SU-DHL-6 (cell line): ENCODE measurements at regions not wholly inside any gene's neighbourhood (a gene's known extent, or its start where the extent isn't known, plus 50 kb on each side); places are given as distances from the start of the nearest gene placed in this dataset.

Source experiments
- H2AFZ ChIP-seq: fragments of 200-600 bp; sonication (generic); 2 replicates; pipeline ENCODE4 v1.6.1; 2014; ENCODE audit warnings: low read depth, mild to moderate bottlenecking, moderate library complexity, mixed read lengths, antibody characterized with exemption, low read length; ENCODE audit not compliant: severe bottlenecking
- H3F3A ChIP-seq: fragments of 200-600 bp; shearing (Covaris generic); 2 replicates; pipeline ENCODE4 v1.6.0; 2016; ENCODE audit warnings: antibody characterized with exemption, mild to moderate bottlenecking; ENCODE audit not compliant: insufficient read depth
- H3K27ac ChIP-seq: fragments of 200-600 bp; sonication (generic); 2 replicates; pipeline ENCODE4 v1.5.1; 2016; ENCODE audit warnings: low read depth, mild to moderate bottlenecking, low read length, moderate library complexity, mixed read lengths
- H3K27me3 ChIP-seq: fragments of 200-600 bp; sonication (generic), shearing (Covaris generic); 2 replicates; pipeline ENCODE4 v1.6.0; 2014; ENCODE audit warnings: mild to moderate bottlenecking, low read length
- H3K36me3 ChIP-seq: fragments of 200-600 bp; sonication (generic); 2 replicates; pipeline ENCODE4 v1.6.1; 2014; ENCODE audit warnings: mild to moderate bottlenecking, low read length, mixed read lengths
- H3K4me2 ChIP-seq: fragments of 300-600, 200-600 bp; shearing (Covaris generic), sonication (generic); 2 replicates; pipeline ENCODE4 v1.6.0; 2014; ENCODE audit warnings: low read length, low read depth, mild to moderate bottlenecking; ENCODE audit not compliant: poor library complexity, severe bottlenecking
- H3K4me3 ChIP-seq: fragments of 200-600 bp; sonication (generic); 2 replicates; pipeline ENCODE4 v1.5.1; 2014; ENCODE audit warnings: antibody characterized with exemption, low read length, mild to moderate bottlenecking, mixed read lengths; ENCODE audit not compliant: insufficient read depth, poor library complexity, severe bottlenecking
- H3K79me2 ChIP-seq: fragments of 200-600 bp; sonication (generic); 2 replicates; pipeline ENCODE4 v1.6.1; 2014; ENCODE audit warnings: mild to moderate bottlenecking, low read length, moderate library complexity; ENCODE audit not compliant: insufficient read depth
- H3K9ac ChIP-seq: fragments of 200-600 bp; sonication (generic); 2 replicates; pipeline ENCODE4 v1.7.0; 2014; ENCODE audit warnings: mild to moderate bottlenecking, low read length
- H3K9me2 ChIP-seq: fragments of 200-600 bp; sonication (generic); replicated peaks from 2 replicates; pipeline ENCODE4 v1.6.1; 2014; ENCODE audit warnings: low read length; ENCODE audit not compliant: insufficient read depth
- H3K9me3 ChIP-seq: fragments of 200-600 bp; sonication (generic); 2 replicates; pipeline ENCODE4 v1.6.1; 2014; ENCODE audit warnings: low read length, mixed read lengths; ENCODE audit not compliant: insufficient read depth
- H4K20me1 ChIP-seq: fragments of 200-600 bp; sonication (generic); 2 replicates; pipeline ENCODE4 v1.6.1; 2014; ENCODE audit warnings: low read depth, mild to moderate bottlenecking, antibody characterized with exemption, low read length, moderate library complexity, mixed read lengths
- CTCF ChIP-seq: fragments of 200-600 bp; sonication (generic); IDR thresholded peaks from one replicate; pipeline ENCODE4 v1.5.1; 2017; ENCODE audit warnings: antibody characterized with exemption, mild to moderate bottlenecking, low read length, moderate library complexity; ENCODE audit not compliant: insufficient read depth, poor library complexity, severe bottlenecking
- EZH2phosphoT487 ChIP-seq: fragments of 200-600 bp; sonication (generic), shearing (Covaris generic); conservative IDR thresholded peaks from 2 replicates; pipeline ENCODE4 v1.6.1; 2018; ENCODE audit warnings: mild to moderate bottlenecking, antibody characterized with exemption, low read length, moderate library complexity, mixed read lengths

- no peak overlapping the region for H3K9ac ChIP-seq
- TF ChIP-seq CTCF, result no peak
- TF ChIP-seq EZH2phosphoT487, result no peak
- H3F3A ChIP-seq, result no peaks in the 10 kb centered on the region
- no peak overlapping the region for H3K4me3 ChIP-seq
- no peaks in the 10 kb centered on the region for H3K27me3 ChIP-seq
- H3K79me2 ChIP-seq, result no peaks in the 10 kb centered on the region
- H3K36me3 ChIP-seq, result no peaks in the 10 kb centered on the region
- H4K20me1 ChIP-seq, result no peaks in the 10 kb centered on the region
- no peak overlapping the region for H3K4me2 ChIP-seq
- H2AFZ ChIP-seq, result no peak overlapping the region
- H3K9me3 ChIP-seq, result no peaks in the 10 kb centered on the region
- no peak overlapping the region for H3K27ac ChIP-seq
- no peaks in the 10 kb centered on the region for H3K9me2 ChIP-seq
Measured at GRCh38 chr9:13367784-13368183, 88.3 kb upstream of the MPDZ start.

- Histone ChIP-seq H2AFZ (no peak overlapping the region), H3K4me3 (no peak overlapping the region), H3K36me3 (no peaks in the 10 kb centered on the region), H3K9me2 (no peaks in the 10 kb centered on the region), H3K4me2 (no peak overlapping the region), H3K27ac (no peak overlapping the region), H3K79me2 (no peaks in the 10 kb centered on the region), H3K9ac (no peak overlapping the region), H3K9me3 (no peaks in the 10 kb centered on the region), H3F3A (no peaks in the 10 kb centered on the region), H3K27me3 (no peaks in the 10 kb centered on the region), H4K20me1 (no peaks in the 10 kb centered on the region)
- no peak for TF ChIP-seq EZH2phosphoT487
- no peak for TF ChIP-seq CTCF
Measured at GRCh38 chr9:13364271-13365000, 84.9 kb upstream of the MPDZ start.

- Histone ChIP-seq H3K27me3 (no peaks in the 10 kb centered on the region; the same call in 1 of the 2 replicates), H2AFZ (no peak overlapping the region), H3K9me2 (no peaks in the 10 kb centered on the region), H3K36me3 (no peaks in the 10 kb centered on the region), H3K27ac (no peak overlapping the region), H3K4me3 (no peak overlapping the region), H3K9ac (no peak overlapping the region), H3K79me2 (no peaks in the 10 kb centered on the region), H3K4me2 (no peak overlapping the region), H3K9me3 (no peaks in the 10 kb centered on the region), H3F3A (no peaks in the 10 kb centered on the region), H4K20me1 (no peaks in the 10 kb centered on the region)
- TF ChIP-seq CTCF, result no peak
Measured at GRCh38 chr9:13361076-13361475, 81.6 kb upstream of the MPDZ start.
